GM19397 (cell line): ENCODE measurements at regions not wholly inside any gene's neighbourhood (a gene's known extent, or its start where the extent isn't known, plus 50 kb on each side); places are given as distances from the start of the nearest gene placed in this dataset.

ENCODE experiments used
- ATAC-seq: cut with Tn5 transposase; IDR thresholded peaks from one replicate; pipeline ENCODE4 v1.9.1; 2021; ENCODE audit warnings: mild to moderate bottlenecking, moderate library complexity; ENCODE audit not compliant: unreplicated experiment

DNA sequence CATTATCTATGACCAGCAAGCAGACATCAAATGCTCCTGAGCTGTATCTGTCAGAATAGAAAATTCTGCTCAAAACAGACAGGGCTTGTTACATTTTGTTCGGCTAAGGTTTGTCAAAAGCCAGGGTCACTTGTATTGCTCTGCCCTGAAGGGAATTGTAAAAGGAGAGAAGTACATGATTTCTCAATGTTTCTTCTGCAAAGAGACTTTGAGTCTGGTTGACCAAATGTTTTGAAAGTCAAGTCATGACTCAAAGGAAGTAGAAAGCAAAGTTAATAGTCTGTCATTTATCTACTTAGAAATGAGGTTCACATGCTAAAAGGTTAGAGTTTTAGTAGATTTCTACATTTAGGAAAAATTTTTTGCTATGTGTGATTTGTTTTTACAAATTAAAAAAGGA lies 1624.1 kb upstream of the ZEB2 start:
- no peak for ATAC-seq

DNA sequence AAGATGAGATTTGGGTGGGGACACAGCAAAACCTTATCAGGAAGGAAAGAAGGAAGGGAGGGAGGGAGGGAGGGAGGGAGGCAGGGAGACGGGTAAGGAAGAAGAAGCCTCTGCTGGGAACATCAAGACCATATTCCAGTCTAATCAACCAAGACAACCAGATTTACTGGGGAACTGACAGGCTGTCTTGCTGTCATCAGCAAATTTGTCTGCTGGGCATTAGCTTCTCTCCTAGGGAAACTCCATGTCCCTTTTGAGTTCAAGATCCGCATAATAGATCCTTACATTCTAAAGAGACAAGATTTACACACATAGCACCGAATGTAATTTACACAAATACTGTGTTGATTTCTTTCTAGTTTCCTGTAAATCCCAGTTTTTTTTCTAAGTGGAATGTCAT lies 1618.9 kb upstream of the ZEB2 start:
- no peak for ATAC-seq

DNA sequence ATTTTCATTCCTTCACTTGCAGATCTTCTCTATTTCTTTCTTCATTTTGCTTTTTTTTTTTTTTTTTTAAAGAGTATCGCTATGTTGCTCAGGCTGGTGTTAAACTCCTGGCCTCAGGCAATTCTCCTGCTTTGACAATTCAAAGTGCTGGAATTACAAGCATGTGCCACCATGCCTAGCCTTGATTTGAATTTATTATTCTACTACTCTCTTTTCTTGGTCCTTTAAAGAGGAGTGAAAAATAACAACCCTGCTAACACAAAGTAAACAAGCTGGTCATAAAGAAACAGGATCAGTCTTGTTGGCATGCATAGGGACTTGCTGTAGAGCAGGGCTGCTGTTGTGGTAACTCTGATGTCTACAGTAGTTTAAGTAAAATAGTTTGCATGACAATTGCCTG lies 1615.3 kb upstream of the ZEB2 start:
- ATAC-seq, result no peak

DNA sequence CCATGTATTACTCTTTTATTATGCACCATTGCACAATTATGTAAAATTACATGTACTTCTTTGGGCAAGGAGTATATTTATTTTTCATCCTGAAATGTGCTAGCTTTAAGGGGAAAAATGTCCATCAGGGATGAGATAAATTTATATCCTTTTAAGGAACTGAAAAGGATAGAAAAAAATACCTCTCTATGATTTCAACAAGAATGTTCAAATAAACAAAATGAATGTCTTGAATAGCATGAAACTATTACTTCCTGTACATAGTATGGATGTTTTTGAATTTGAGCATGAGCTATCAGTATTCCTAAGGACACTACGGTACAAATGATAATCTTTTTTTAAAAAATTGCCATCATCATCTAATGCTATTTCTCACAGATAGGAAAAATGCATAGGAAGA lies 1611.9 kb upstream of the ZEB2 start:
- no peak for ATAC-seq

- no peak for ATAC-seq
Measured at GRCh38 chr2:146131048-146131447, 1611.1 kb upstream of the ZEB2 start.

GRCh38 chr2:146130290-146130689 lies 1610.4 kb upstream of the ZEB2 start:
- ATAC-seq, result no peak

DNA sequence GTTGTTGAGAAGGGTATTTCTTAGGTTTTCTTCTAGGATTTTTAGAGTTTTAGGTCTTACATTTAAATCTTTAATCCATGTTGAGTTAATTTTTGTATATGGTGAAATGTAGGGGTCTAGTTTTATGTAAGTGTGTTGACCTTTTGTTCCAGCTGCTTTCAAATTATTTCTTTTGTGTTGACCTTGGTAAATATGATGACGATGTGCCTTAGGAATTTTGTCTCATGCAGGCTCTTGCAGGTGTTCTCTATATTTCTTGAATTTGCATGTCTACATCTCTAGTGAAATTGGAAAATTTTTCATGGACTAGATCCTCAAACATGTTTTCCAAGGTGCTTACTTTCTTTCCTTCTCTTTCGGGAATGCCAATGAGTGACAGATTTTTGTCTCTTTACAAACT lies 1609.3 kb upstream of the ZEB2 start:
- ATAC-seq, result no peak

DNA sequence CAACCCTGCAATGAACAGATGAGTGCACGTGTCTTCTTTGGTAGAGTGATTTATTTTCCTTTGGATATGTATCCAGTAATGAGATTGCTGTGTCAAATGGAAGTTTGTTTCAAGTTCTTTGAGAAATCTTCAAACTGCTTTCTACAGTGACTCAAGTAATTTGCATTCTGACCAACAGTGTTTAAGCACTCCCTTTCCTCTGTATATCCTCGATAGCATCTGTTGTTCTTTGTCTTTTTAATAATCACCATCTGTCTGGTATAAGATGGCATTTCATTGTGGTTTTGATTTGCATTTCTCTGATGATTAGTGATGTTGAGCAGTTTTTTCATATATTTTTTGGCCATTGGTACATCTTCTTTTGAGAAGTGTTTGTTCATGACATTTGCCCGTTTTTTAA lies 1608.3 kb upstream of the ZEB2 start:
- no peak for ATAC-seq

DNA sequence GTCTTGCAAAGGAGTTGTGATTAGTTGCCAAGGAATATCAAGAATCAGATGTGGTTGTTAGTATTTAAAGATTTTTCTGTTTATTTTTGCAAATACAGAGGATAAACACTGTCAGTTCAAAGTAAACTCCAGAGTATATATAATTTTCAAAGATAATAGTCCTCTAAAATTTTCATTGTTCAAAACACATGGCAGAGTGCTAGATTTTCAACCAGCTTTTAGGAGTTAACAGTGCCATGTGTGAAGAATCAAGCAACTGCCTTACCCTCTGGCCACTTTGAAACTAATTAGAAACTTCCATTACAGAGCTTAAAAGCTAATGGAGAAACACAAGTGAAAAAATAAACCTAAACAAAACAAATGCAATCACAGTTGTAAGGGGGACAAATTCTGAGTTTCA lies 1605.6 kb upstream of the ZEB2 start:
- no peak for ATAC-seq

DNA sequence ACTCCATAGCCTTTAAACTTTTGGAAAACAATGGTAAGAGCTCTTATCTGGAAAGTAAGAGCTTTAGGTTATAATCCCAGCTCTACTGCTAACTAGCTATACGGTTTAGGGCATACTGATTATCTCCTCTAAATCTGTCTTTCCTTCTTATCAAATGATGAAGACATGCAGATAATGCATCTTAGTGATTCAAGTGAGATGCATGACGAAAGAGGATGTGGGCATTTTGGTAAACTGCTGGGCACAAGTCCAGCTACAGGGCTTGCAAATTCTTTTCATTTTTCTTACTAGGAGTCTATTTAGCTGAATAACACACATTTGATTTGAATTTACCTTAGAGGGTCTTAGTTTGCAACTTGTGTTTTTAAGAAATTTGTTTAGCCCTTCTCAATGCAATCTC lies 1604.8 kb upstream of the ZEB2 start:
- ATAC-seq, result no peak

GRCh38 chr2:146123714-146124113 lies 1603.8 kb upstream of the ZEB2 start:
- ATAC-seq, result no peak

DNA sequence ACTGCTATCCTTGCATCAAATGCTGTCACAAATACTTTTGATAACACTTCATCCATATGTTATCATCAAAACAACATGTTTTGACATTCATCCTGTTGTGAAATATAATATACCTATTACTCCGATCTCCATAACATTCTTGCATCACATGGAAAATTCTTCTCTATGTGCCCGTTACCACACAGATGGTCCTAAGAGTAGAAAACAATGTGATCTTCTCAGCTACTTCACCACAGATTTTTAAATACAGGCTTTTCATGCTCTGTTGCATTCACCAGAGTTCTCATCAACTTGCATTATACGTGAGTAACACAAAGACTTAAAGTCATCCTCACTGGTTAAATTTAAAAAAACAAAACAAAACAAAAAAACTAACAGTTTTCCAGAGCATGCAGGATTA lies 1603.3 kb upstream of the ZEB2 start:
- no peak for ATAC-seq

- ATAC-seq, result no peak
Measured at GRCh38 chr2:146119586-146119985, 1599.7 kb upstream of the ZEB2 start.

GRCh38 chr2:146108993-146109392 lies 1589.1 kb upstream of the ZEB2 start:
- no peak for ATAC-seq

DNA sequence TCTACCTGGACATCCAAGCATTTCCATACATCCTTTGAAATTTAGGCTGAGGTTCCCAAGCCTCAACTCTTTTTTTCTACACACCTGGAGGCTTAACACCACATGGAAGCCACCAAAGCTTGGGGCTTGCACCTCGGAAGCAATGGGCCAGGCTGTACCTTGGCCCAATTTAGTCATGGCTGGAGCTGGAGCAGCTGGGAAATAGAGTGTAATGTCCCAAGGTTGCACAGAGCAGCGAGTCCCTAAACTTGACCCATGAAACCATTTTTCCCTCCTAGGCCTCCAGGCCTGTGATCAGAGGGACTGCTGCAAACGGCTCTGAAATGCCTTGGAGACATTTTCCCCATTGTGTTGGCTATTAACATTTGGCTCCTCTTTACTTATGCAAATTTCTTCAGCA lies 1574.3 kb upstream of the ZEB2 start:
- ATAC-seq, result no peak

GRCh38 chr2:146081459-146081858 lies 1561.5 kb upstream of the ZEB2 start:
- ATAC-seq, result no peak

DNA sequence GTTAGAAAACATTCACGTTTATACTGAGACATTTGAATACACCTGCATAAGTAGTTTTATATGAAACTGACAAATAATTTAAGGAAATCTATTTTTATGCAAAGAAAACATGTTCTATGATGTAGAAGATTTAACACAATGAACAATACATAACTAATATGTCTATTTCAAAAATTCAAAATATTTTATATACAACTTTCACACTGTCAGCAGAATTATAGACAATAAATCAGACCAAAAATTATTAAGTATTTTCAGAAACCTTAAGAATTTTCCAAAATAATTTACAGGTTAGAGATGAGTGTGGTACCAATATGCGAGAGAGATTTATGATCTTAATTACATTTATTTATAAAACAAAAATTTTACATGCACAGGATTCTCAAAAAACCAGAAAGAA lies 1561.0 kb upstream of the ZEB2 start:
- ATAC-seq, result no peak

GRCh38 chr2:146079216-146079615 lies 1559.3 kb upstream of the ZEB2 start:
- ATAC-seq, result no peak

- no peak for ATAC-seq
Measured at GRCh38 chr2:146077156-146077555, 1557.2 kb upstream of the ZEB2 start.

GRCh38 chr2:146068051-146068450 lies 1548.1 kb upstream of the ZEB2 start:
- ATAC-seq, result no peak

DNA sequence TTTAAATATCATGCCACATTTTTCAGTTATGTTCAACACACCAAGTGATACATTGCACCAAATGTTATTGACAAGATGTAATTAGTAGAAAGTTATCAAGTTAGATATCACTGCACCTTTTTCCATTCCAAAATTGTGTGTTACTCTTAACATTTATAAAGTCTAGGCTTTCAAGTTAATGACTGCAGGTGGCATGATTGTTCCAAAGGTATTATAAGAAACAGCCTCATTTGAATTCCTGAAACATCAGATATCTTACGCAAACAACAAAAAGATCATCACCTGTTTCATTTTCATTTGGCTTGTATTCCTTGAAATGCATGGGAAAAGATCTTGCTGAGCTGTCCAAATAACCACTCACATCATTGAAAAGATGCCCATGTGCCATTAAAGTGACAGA lies 1528.2 kb upstream of the ZEB2 start:
- no peak for ATAC-seq

DNA sequence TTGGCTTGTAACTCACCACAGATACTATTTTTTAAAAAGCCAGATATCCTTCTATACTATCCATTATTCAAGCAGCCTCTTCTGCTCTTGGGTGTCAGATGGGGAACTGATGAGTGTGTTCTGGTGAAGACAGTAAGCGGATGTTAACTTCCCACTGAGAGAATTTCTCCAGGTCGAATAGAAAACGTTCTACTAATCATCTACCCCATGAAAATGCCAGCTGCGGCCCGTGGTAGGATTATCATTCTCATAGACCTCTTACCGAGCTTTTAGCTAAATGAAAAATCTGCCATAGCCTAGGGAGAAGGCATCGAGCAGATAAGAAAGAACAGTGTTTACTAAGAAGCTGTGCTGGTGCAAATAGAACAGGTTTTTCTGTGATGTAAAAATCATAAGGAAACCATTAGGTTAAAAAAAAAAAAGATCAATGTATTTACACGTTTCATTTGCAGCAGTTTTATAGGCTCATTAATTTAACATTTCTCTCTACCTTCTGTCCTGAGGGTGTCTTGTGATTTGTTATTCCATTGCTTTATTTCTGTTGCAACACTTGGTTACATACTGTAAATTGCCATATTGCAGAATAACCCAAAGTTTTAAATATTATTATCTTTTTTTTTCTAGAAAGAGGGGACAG lies 1521.5 kb upstream of the ZEB2 start:
- ATAC-seq, result no peak

DNA sequence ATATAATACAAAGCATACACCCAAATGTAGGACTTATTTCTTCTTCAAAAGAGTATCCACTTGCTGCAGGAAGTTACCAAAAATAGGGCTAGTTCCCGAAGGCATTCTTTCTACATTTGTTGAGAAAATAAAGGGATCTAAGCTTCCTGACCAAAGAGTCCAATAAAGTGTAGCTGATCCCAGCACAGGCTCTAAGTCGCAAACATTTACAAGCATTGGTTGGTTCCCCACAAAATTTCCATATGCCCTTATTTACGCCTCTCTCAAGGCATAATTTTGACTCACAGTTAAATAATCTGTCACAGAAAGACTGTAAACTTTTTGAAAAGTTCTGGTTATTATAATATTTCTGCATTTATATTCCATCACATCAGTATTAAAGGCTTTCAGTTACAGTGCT lies 1520.1 kb upstream of the ZEB2 start:
- ATAC-seq, result no peak

DNA sequence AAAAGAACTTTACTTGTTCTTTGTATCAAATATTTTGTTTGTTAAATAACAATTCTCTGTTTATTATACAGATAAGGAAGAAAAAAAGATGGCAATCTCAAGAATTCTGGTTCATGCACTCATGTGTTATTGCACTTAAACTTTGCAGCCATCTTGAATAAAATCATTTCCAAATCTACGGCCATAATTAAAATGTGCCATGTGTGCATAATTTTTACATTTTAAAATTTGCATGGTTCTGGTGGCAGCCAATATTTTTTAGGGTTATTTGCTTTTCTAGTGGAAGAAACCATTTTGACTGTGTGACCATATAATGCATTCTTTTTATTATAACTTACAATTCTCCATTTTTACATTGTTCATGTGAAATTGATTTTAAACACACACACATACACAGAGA lies 1518.1 kb upstream of the ZEB2 start:
- no peak for ATAC-seq
